ENCODE measurements at regions not wholly inside any gene's neighbourhood (a gene's known extent, or its start where the extent isn't known, plus 50 kb on each side); places are given as distances from the start of the nearest gene placed in this dataset.

- DNase-seq (ENCODE audit: low spot score), result no peak
- intact Hi-C loops (cut with DNase I), result no loop called here
Observed at GRCh38 chr12:85562765-85563164, 273.4 kb downstream of the RASSF9 start.

GRCh38 chr12:85564786-85565185 lies 271.4 kb downstream of the RASSF9 start:
- intact Hi-C loops (cut with DNase I), result no loop called here
- DNase-seq (ENCODE audit: low spot score), result no peak

- intact Hi-C loops (cut with DNase I), result no loop called here
- peak; percentile 75 for DNase-seq (ENCODE audit: low spot score)
Observed at GRCh38 chr12:85568395-85569103, 267.7 kb downstream of the RASSF9 start.

GRCh38 chr12:85569261-85569660 lies 266.9 kb downstream of the RASSF9 start:
- intact Hi-C loops (cut with DNase I), result no loop called here
- DNase-seq (ENCODE audit: low spot score), result no peak

- intact Hi-C loops (cut with DNase I), result loop anchor here (10.0 kb wide), 1 partner anchor 152 kb away; no protein-coding TSS in a partner anchor
- no peak for DNase-seq (ENCODE audit: low spot score)
Observed at GRCh38 chr12:85572956-85573355, 263.3 kb downstream of the RASSF9 start.

GRCh38 chr12:85573635-85574214 lies 262.5 kb downstream of the RASSF9 start:
- no peak for DNase-seq (ENCODE audit: low spot score)
- intact Hi-C loops (cut with DNase I), result loop anchor here (2.0 to 10.0 kb wide), 2 partner anchors 151 to 293 kb away; no protein-coding TSS in a partner anchor

GRCh38 chr12:85574291-85574690 lies 261.9 kb downstream of the RASSF9 start:
- intact Hi-C loops (cut with DNase I), result loop anchor here (2.0 to 10.0 kb wide), 2 partner anchors 151 to 293 kb away; no protein-coding TSS in a partner anchor
- no peak for DNase-seq (ENCODE audit: low spot score)

GRCh38 chr12:85575120-85576096 lies 260.8 kb downstream of the RASSF9 start:
- intact Hi-C loops (cut with DNase I), result loop anchor here (2.0 to 10.0 kb wide), 2 partner anchors 149 to 291 kb away; no protein-coding TSS in a partner anchor
- no peak for DNase-seq (ENCODE audit: low spot score)

GRCh38 chr12:85580562-85581168 lies 255.5 kb downstream of the RASSF9 start:
- intact Hi-C loops (cut with DNase I), result no loop called here

GRCh38 chr12:85587158-85587557 lies 249.1 kb downstream of the RASSF9 start:
- intact Hi-C loops (cut with DNase I), result no loop called here
- DNase-seq (ENCODE audit: low spot score), result no peak

More at GRCh38 chr12:85580562-85581168, 255.5 kb downstream of the RASSF9 start:
- no peak for DNase-seq (ENCODE audit: low spot score)

- intact Hi-C loops (cut with DNase I), result no loop called here
- no peak for DNase-seq (ENCODE audit: low spot score)
Observed at GRCh38 chr12:85588221-85588620, 248.0 kb downstream of the RASSF9 start.

- no peak for DNase-seq (ENCODE audit: low spot score)
- intact Hi-C loops (cut with DNase I), result no loop called here
Observed at GRCh38 chr12:85600841-85601240, 235.4 kb downstream of the RASSF9 start.

GRCh38 chr12:85603556-85603955 lies 232.7 kb downstream of the RASSF9 start:
- intact Hi-C loops (cut with DNase I), result no loop called here
- DNase-seq (ENCODE audit: low spot score), result no peak

GRCh38 chr12:85606455-85606854 lies 229.8 kb downstream of the RASSF9 start:
- intact Hi-C loops (cut with DNase I), result no loop called here

GRCh38 chr12:85609778-85610177 lies 226.4 kb downstream of the RASSF9 start:
- intact Hi-C loops (cut with DNase I), result no loop called here
- no peak for DNase-seq (ENCODE audit: low spot score)

More at GRCh38 chr12:85606455-85606854, 229.8 kb downstream of the RASSF9 start:
- DNase-seq (ENCODE audit: low spot score), result no peak

GRCh38 chr12:85610194-85610593 lies 226.0 kb downstream of the RASSF9 start:
- DNase-seq (ENCODE audit: low spot score), result no peak
- intact Hi-C loops (cut with DNase I), result no loop called here

GRCh38 chr12:85616201-85616600 lies 220.0 kb downstream of the RASSF9 start:
- intact Hi-C loops (cut with DNase I), result no loop called here
- DNase-seq (ENCODE audit: low spot score), result no peak

- DNase-seq (ENCODE audit: low spot score), result no peak
Observed at GRCh38 chr12:85617307-85618091, 218.7 kb downstream of the RASSF9 start.

GRCh38 chr12:85621041-85621440 lies 215.2 kb downstream of the RASSF9 start:
- DNase-seq (ENCODE audit: low spot score), result no peak
- intact Hi-C loops (cut with DNase I), result no loop called here

More at GRCh38 chr12:85617307-85618091, 218.7 kb downstream of the RASSF9 start:
- intact Hi-C loops (cut with DNase I), result no loop called here

Data from cardiac septum (tissue), 1 donor.